Lower leg skin (tissue), 4 donors: ENCODE measurements at regions not wholly inside any gene's neighbourhood (a gene's known extent, or its start where the extent isn't known, plus 50 kb on each side); places are given as distances from the start of the nearest gene placed in this dataset.

Experiments used
- DNase-seq, 2 donors: peaks; one replicate each; pipeline ENCODE4 v3.0.0-alpha.2; 2019; ENCODE audit warnings: low spot score in 2 of 2
- H3K4me3 ChIP-seq: fragments of 200-600 bp; sonication (generic); 2 replicates; pipeline ENCODE4 v1.5.1; 2017; ENCODE audit warnings: mild to moderate bottlenecking, low read depth; ENCODE audit not compliant: poor library complexity, severe bottlenecking
- CTCF ChIP-seq, 3 donors: fragments of 450-650 bp; IDR thresholded peaks; one replicate each; pipeline ENCODE4 v1.5.1; 2016; ENCODE audit warnings: antibody characterized with exemption in 3 of 3, mild to moderate bottlenecking in 3 of 3, moderate library complexity in 2 of 3
- POLR2A ChIP-seq, 2 donors: fragments of 450-650 bp; IDR thresholded peaks; one replicate each; pipeline ENCODE4 v1.6.1; 2016 to 2017; ENCODE audit warnings: antibody characterized with exemption in 2 of 2, mild to moderate bottlenecking in 1 of 2, moderate library complexity in 1 of 2
- WGBS, 2 donors: methylation state at CpG; one replicate each; pipeline ENCODE4 v1.1.5; 2018; 5-methylcytosine and 5-hydroxymethylcytosine counted together
- intact Hi-C: fragments of 100-400 bp; cut with DNase I; formaldehyde crosslinking; loops from one replicate; pipeline ENCODE4 v1.15.0; 2023; ENCODE audit warnings: low total_unique reads

GRCh38 chr2:239865059-239865639, 160.0 kb downstream of the NDUFA10 start:
- DNase-seq, result peak; percentile 7 to 73
- 93% methylated on average over 42 of the region's 42 CpGs for WGBS, 2 donors
- H3K4me3 ChIP-seq, result no peak overlapping the region
- no peak for TF ChIP-seq POLR2A (IDR thresholded peaks at IDR 0.05)
- TF ChIP-seq CTCF (IDR thresholded peaks at IDR 0.05), result no peak
- intact Hi-C loops, result no loop called here

GRCh38 chr2:239864247-239865058, 160.7 kb downstream of the NDUFA10 start:
- intact Hi-C loops, result no loop called here
- H3K4me3 ChIP-seq, result no peak overlapping the region
- DNase-seq, result peak; percentile 5 to 66
- WGBS, 2 donors, result 92% methylated on average over 26 of the region's 26 CpGs
- TF ChIP-seq CTCF (IDR thresholded peaks at IDR 0.05) (no peak), POLR2A (IDR thresholded peaks at IDR 0.05) (no peak)

GRCh38 chr2:239862613-239863012, 162.5 kb downstream of the NDUFA10 start:
- 62 to 79% methylated on average over 7 of the region's 7 CpGs for WGBS, 2 donors
- H3K4me3 ChIP-seq, result no peak overlapping the region
- DNase-seq, result no peak
- TF ChIP-seq POLR2A (IDR thresholded peaks at IDR 0.05) (no peak), CTCF (IDR thresholded peaks at IDR 0.05) (no peak)
- intact Hi-C loops, result no loop called here

- intact Hi-C loops, result no loop called here
- 53 to 66% methylated on average over 5 of the region's 5 CpGs for WGBS, 2 donors
- TF ChIP-seq CTCF (IDR thresholded peaks at IDR 0.05) (no peak), POLR2A (IDR thresholded peaks at IDR 0.05) (no peak)
- DNase-seq, result peak in 1 of 2 donors; percentile 21
- no peak overlapping the region for H3K4me3 ChIP-seq
These were observed 167.0 kb downstream of the NDUFA10 start for GRCh38 chr2:239858179-239858578.

- no peak for DNase-seq
- WGBS, 2 donors, result 87 to 90% methylated on average over 1 of the region's 1 CpG
- TF ChIP-seq CTCF (IDR thresholded peaks at IDR 0.05) (no peak), POLR2A (IDR thresholded peaks at IDR 0.05) (no peak)
- intact Hi-C loops, result no loop called here
- H3K4me3 ChIP-seq, result no peak overlapping the region
These were observed 167.6 kb downstream of the NDUFA10 start for GRCh38 chr2:239857591-239857990.
